Peyer's patch (tissue), 4 donors: ENCODE measurements at regions not wholly inside any gene's neighbourhood (a gene's known extent, or its start where the extent isn't known, plus 50 kb on each side); places are given as distances from the start of the nearest gene placed in this dataset.

Source experiments
- DNase-seq, 3 donors: peaks; one replicate each; pipeline ENCODE4 v3.0.0-alpha.2; 2017 to 2019
- H3K27ac ChIP-seq, 4 donors: fragments of 200-600 bp; sonication (generic); one replicate each; pipeline ENCODE4 v1.5.1; 2016 to 2019
- H3K27me3 ChIP-seq, 2 donors: fragments of 200-600 bp; sonication (generic); one replicate each; pipeline ENCODE4 v1.5.1; 2019
- H3K36me3 ChIP-seq, 3 donors: fragments of 200-600 bp; sonication (generic); one replicate each; pipeline ENCODE4 v1.5.1; 2016 to 2019
- H3K4me1 ChIP-seq, 4 donors: fragments of 200-600 bp; sonication (generic); one replicate each; pipeline ENCODE4 v1.5.1; 2016 to 2019
- H3K4me3 ChIP-seq, 4 donors: fragments of 200-600 bp; sonication (generic); 1 replicate in 3 of 4; 2 replicates in 1 of 4; pipeline ENCODE4 v1.5.1; 2016 to 2019; ENCODE audit warnings: mild to moderate bottlenecking in 1 of 4
- H3K9me3 ChIP-seq, 4 donors: fragments of 200-600 bp; sonication (generic); one replicate each; pipeline ENCODE4 v1.5.1; 2016 to 2019; ENCODE audit warnings: mild to moderate bottlenecking in 1 of 4
- CTCF ChIP-seq, 6 experiments: fragments of 450-650 bp in 4 of 6; fragments of 200-600 bp in 2 of 6; sonication (generic) in 1 of 6; IDR thresholded peaks; one replicate each; pipeline ENCODE4 v1.5.1; 2017 to 2019; ENCODE audit warnings: antibody characterized with exemption in 6 of 6, mild to moderate bottlenecking in 3 of 6, moderate library complexity in 1 of 6
- POLR2A ChIP-seq, 2 donors: fragments of 450-650 bp; IDR thresholded peaks; one replicate each; pipeline ENCODE4 v1.5.1; 2017; ENCODE audit warnings: antibody characterized with exemption in 2 of 2, mild to moderate bottlenecking in 2 of 2, moderate library complexity in 2 of 2

- H3K27ac ChIP-seq: no peak overlapping the region
- no peak for DNase-seq
- no peak for TF ChIP-seq POLR2A (IDR thresholded peaks at IDR 0.05)
- TF ChIP-seq CTCF (IDR thresholded peaks at IDR 0.05): no peak
- H3K36me3 ChIP-seq: no peaks in the 10 kb centered on the region
- H3K4me3 ChIP-seq: no peak overlapping the region
- H3K27me3 ChIP-seq: no peaks in the 10 kb centered on the region
- peaks cover 0 to 7% (median 0%) of the 10 kb centered on the region in 4 donors for H3K9me3 ChIP-seq
- H3K4me1 ChIP-seq: no peaks in the 10 kb centered on the region
These were observed 942.5 kb downstream of the EFNA5 start for GRCh38 chr5:106728208-106728607.

GRCh38 chr5:106727071-106727470, 943.7 kb downstream of the EFNA5 start:
- Histone ChIP-seq H3K9me3 (peaks cover 0 to under 1% (median 0%) of the 10 kb centered on the region in 4 donors), H3K27me3 (no peaks in the 10 kb centered on the region), H3K27ac (no peak overlapping the region), H3K4me1 (no peaks in the 10 kb centered on the region), H3K36me3 (no peaks in the 10 kb centered on the region), H3K4me3 (no peak overlapping the region)
- DNase-seq: no peak
- TF ChIP-seq CTCF (IDR thresholded peaks at IDR 0.05) (no peak), POLR2A (IDR thresholded peaks at IDR 0.05) (no peak)

GRCh38 chr5:106720367-106720766, 950.4 kb downstream of the EFNA5 start:
- Histone ChIP-seq H3K4me3 (no peak overlapping the region), H3K27ac (no peak overlapping the region), H3K4me1 (no peaks in the 10 kb centered on the region), H3K36me3 (no peaks in the 10 kb centered on the region), H3K9me3 (no peaks in the 10 kb centered on the region), H3K27me3 (no peaks in the 10 kb centered on the region)
- DNase-seq: no peak
- no peak for TF ChIP-seq CTCF (IDR thresholded peaks at IDR 0.05)
- no peak for TF ChIP-seq POLR2A (IDR thresholded peaks at IDR 0.05)

GRCh38 chr5:106699796-106700195, 970.9 kb downstream of the EFNA5 start:
- H3K4me1 ChIP-seq: no peaks in the 10 kb centered on the region
- no peak overlapping the region for H3K4me3 ChIP-seq
- no peak overlapping the region for H3K27ac ChIP-seq
- no peak for DNase-seq
- H3K36me3 ChIP-seq: no peaks in the 10 kb centered on the region
- H3K27me3 ChIP-seq: no peaks in the 10 kb centered on the region
- no peak for TF ChIP-seq POLR2A (IDR thresholded peaks at IDR 0.05)
- no peak for TF ChIP-seq CTCF (IDR thresholded peaks at IDR 0.05)
- H3K9me3 ChIP-seq: no peaks in the 10 kb centered on the region

- no peaks in the 10 kb centered on the region for H3K27me3 ChIP-seq
- DNase-seq: no peak
- TF ChIP-seq CTCF (IDR thresholded peaks at IDR 0.05) (no peak), POLR2A (IDR thresholded peaks at IDR 0.05) (no peak)
- no peak overlapping the region for H3K4me3 ChIP-seq
- no peaks in the 10 kb centered on the region for H3K36me3 ChIP-seq
- H3K4me1 ChIP-seq: no peaks in the 10 kb centered on the region
- no peaks in the 10 kb centered on the region for H3K9me3 ChIP-seq
- no peak overlapping the region for H3K27ac ChIP-seq
These were observed 971.5 kb downstream of the EFNA5 start for GRCh38 chr5:106699198-106699597.

GRCh38 chr5:106698169-106698568, 972.6 kb downstream of the EFNA5 start:
- H3K9me3 ChIP-seq: no peaks in the 10 kb centered on the region
- no peaks in the 10 kb centered on the region for H3K27me3 ChIP-seq
- no peak overlapping the region for H3K27ac ChIP-seq
- no peaks in the 10 kb centered on the region for H3K36me3 ChIP-seq
- H3K4me1 ChIP-seq: no peaks in the 10 kb centered on the region
- TF ChIP-seq POLR2A (IDR thresholded peaks at IDR 0.05) (no peak), CTCF (IDR thresholded peaks at IDR 0.05) (no peak)
- H3K4me3 ChIP-seq: no peak overlapping the region
- no peak for DNase-seq
